Limb (tissue), 2 donors: ENCODE measurements at regions not wholly inside any gene's neighbourhood (a gene's known extent, or its start where the extent isn't known, plus 50 kb on each side); places are given as distances from the start of the nearest gene placed in this dataset.
A peak's percentile ranks its signal among the peaks of the same experiment; 100 is the strongest.
"Not testable (repeated sequence)": the region's sequence is repeated elsewhere in the genome, so short reads cannot be mapped to it uniquely, and the experiment has no call there.

Source experiments
- DNase-seq, 2 donors: peaks; one replicate each; pipeline ENCODE4 v3.0.0-alpha.2; 2016; ENCODE audit errors: extremely low spot score in 2 of 2

DNA sequence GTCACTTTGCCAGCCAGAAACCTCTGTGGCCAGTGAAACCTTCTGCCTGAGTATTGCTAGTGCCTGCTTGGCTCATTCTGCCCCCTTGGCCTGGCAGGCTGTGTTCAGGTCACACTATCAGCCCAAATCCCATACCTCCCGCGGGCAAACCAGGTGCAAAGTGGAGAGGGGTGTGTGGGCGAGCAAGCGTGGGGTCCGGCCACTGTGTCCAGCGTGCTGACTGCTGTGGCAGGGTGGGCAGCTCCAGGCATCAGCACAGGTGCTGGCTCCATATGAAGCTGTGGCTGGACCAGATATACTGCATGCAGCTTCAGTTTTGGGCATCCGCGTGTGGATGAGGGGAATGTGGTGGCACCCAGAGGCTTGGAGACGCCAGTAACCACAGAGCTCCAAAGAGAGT is 576.5 kb upstream of the EDIL3 start:
- no peak for DNase-seq

DNA sequence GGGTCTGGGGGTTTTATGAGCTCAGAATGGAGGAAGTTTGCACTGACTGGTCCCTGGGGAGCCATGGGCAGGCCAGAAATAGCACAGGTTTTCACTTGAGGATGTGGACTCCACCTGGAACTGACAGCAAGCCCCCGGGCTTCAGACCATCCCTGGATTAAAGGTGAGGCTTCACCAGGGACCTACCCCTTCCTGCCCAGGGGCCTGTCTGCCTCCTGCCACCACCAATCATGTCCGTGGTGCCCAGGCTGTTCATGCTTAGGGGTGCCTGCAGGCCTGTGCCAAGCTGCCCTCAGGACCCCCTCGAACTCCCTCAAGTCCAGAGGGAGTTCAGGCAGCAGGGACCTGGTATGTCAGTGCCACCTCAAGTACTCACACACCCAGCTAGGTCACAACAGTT is 577.2 kb upstream of the EDIL3 start:
- DNase-seq, result no peak

DNA sequence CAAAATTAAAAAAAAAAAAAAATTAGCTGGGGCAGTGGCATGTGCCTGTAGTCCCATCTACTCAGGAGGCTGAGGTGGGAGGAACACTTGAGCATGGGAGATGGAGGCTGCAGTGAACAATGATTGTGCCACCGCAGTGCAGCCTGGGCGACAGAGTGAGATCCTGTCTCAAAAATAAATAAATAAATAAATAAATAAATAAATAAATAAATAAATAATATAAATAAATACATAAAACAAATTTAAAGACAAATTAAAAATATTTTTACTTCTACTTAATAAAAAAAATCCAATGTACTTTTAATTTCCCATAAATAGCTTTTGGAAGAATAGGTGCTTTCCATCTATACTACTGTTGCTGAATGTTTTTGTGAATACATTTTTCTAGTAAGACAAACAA is 598.4 kb upstream of the EDIL3 start:
- no peak for DNase-seq

DNA sequence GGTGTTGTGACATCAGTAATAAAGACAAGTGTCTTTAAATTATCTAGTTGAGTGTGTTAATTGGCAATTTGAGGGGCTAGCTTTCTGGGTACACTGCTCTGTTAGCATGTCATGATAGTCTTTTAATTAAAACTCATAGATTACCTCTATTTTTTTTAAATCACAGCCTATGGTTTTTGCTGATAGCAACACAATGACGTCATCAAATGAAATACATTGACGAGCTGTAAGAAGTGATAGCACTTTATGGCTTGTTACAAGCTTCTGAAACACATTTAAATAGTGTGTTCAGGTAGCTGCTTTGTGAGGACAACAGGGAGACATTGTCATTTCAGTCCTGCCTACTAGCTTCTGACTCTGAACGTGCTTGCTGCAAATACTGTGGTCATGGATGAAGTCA is 600.5 kb upstream of the EDIL3 start:
- no peak for DNase-seq

DNA sequence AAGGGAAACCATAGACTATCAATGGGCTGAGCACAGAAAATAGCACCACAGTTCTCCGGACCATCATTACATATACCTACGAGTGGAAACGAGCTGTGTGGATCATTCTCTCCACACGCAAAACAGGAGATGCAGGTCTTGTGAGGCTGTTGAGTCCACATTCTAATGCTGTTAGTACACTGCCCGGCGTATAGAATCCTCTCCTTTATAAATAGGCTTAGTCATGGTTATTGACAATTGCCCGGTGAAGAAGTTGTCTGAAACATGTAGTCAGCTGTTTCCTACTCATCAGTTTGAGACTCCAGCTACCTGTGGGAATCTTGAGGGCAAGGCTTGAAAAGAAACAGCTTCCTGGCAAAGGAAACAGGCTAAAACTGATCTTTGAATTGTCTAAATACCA is 602.0 kb upstream of the EDIL3 start:
- DNase-seq, result no peak

DNA sequence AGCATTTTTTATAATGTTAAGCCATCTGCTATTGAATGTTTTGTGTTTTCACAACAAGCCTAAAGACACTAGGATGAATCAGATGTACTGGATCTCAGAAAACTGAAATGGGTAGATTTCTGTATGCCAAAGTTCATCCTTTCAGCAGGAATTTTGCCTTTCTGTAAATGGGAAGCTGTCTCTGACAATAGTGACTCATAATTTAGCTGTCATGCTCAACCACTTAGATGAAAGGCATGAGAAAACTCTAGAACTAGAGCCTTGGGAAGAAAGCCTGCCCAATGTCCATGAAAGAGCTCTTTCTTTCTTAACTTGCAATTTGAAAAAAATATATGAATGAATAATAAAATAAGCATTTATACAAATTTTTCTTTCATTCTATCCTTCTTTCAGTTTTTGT is 616.0 kb upstream of the EDIL3 start:
- no peak for DNase-seq

DNA sequence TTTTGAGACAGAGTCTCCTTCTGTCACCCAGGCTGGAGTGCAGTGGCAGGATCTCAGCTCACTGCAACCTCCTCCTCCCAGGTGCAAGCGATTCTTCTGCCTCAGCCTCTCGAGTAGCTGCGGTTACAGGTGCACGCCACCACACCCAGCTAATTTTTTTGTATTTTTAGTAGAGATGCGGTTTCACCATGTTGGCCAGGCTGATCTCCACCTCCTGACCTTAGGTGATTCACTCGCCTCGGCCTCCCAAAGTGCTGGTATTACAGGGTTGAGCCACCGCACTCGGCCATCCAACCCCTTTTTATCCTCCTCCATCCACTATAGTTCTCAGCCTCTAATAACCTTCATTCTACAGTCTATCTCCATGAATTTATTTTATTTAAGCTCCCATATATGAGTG is 617.3 kb upstream of the EDIL3 start:
- not testable (repeated sequence) for DNase-seq

DNA sequence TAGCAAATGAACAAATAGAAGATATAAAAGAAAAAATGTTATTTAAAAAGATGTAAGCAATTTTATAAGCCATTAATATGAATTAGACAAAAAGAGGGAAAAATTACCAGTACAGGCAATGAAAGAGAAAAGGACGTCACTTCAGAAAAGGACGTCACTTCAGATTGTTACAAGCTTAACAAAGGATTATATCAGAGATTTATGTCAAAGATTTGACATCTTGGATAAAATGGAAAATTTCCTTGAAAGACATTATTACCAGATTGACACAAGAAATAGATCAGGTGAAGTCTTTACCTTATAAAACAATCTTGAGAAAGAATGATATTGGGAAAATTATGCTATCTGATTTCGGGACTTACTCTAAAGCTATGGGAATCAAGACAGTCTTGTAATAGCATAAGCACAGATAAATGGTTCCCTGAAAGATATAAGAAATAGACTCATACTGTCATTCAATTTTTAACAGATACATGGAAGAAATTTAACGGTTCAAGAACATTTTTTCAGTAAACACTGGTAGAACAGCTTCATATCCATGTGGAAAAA is 625.4 kb upstream of the EDIL3 start:
- no peak for DNase-seq

DNA sequence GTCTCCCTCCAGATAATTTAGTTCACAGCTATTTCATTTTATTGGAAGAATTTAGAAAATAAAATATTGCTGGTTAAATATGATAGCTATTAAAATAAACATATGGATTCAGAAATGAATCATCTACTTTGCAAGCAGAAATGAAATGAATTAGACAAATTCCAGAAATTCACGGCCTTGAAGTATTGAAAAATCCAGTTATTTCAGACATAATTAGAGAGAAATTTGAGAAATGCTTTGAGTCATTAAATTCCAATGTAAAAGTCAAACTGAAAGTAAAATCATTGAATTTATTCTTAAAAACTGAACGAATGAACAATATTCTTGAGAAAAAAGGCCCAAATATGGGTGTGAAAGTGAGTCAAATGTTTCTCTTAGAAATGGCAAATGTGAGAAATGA is 632.6 kb upstream of the EDIL3 start:
- DNase-seq, result no peak

DNA sequence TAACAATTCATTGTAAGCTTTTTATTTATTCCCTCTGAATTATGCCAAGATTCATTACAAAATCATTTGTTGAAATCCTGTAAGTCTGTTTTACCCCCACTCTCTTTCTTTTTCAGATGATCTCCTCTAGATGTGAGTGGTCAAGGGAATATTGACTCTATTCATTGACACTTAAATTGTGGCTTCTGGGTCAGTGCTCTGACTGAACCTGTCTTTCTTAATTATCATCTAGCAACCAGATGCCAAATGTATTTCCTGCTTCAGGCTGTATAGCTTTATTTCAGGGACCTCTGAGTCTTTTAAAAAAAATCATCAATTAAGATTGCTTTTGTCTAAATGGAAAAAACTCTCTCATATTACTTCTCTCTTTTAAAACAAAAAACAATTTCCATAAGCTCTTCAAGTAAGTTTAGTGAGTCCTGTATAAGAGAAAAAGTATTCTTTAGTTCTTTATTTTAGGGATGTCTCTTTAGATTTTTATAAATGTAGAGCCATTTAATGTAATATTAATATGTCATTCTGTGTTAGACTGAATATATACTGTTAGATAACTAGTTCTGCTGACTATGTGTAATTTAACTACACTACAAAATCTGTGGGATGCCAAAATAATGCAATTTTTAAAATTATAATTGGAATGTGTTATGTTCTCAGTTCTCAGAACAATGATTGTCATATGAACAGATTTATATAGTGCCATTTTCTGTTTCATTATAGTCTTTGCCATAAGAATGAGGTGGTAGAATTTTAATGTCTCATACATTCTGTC is 645.8 kb upstream of the EDIL3 start:
- DNase-seq, result no peak

DNA sequence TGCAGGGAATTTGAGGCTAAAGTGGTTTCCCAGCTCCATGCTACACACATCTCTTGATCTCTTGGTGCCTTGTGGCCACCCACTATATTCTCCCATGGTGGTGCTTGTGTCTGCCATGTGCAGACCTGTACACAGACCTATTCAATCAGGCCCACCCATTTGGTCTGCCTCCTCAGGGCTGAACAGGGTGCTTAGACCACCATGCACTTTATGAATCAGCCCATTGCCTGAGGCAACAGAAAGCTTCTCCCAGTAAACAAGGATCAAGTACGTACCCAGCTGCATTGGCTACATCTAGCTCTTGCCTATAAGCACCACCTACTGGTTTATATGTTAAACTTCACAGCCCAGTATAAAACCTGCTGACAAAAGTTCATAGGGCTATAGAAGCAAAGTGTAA is 664.3 kb upstream of the EDIL3 start:
- DNase-seq, result peak in 1 of 2 donors; percentile 6

DNA sequence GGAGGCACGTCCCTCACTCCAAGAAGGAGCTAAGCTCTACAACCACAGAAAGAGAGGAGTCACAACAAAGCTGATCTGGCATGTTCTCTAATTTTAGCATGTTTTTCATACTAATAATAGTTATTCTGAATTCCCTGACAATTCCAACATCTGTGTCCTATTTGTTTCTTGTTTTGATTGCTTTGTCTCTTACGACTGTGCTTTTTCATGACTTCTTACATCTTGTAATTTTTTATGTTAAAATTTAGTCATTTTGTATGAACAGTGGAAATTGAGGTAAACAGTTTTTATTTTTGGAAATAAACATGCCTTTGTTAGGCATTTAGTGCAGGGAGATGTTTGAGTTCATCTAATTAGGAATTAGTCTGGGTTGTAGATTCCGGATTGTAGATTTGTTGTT is 668.1 kb upstream of the EDIL3 start:
- DNase-seq, result no peak

DNA sequence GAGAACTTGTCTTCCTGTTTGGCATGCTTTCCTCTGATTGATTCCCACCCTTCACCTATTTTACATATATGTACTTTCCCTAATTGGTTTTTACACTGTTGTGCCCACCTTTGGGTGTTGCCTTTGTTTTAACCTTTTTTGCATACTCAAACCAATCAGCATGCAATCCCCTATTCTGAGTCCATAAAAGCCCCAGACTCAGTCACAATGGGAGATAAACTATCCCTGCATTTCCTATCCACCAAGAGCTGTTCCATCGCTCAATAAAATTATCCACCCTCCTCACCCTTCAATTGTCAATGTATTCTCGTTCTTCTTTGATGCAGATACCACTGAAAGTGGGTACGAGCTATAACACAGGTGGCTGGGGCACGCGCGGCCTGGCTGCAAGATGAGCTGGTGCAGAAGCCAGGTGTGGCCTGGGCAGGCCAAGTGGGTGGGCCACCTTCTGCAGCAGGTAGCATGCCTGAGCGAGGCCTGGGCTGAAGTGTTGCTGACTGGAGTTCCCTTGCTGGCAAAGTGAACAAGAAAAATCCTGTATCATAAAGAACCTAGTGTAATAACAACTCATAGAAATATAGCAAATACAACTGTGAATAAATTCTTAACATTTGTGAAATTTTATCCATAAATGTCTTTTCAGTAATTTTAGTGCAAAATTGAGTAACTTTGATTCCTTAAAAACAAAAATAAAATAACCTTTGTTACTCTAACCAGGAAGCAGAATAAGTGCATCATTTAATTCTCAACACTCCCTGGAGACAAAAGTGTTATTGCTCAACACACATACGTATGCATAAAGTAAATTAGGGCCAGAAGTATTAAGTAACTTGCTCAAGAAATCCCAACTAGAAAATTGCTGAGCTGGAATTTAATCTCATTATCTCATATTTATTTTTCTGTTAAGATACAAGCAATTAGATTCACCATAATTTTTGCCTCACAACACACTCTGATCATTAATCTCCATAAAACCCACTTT is 685.3 kb upstream of the EDIL3 start:
- no peak for DNase-seq

DNA sequence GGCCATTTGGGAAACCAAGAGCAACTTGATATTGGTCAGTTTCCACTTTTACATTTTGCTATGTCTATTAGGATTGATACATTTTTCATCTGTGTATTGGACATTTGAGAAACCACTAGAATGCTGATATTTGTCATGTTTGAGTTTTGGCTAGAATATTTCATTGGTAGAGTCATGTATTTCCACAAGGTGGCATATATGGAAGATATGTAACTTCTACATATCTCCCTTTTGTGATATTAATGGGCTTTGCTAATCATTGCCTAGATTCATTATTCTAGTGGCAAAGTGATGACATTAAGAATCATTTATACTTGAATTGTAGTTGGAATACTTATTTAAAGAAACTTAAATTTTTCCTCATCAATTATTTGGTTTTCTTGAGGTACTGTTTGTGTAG is 692.9 kb upstream of the EDIL3 start:
- DNase-seq, result no peak

DNA sequence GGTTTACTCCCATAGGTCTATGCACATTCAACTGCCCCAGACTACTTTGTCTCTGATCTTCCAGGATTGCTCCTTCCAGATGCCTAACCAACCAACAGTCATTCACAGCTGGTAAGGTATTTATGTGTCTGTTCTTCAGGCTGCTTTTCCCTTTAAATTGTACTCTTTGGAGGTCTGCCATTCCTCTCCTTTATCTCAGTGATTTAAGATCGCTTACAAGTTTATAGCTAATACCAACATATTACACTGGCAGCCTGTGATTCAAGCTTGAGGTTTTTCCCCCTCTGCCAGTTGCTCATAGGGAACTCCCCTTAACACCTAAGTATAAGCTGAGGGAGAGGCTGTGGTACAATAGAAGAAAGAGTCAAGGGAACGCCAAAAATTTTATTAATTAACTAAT is 711.7 kb upstream of the EDIL3 start:
- no peak for DNase-seq

DNA sequence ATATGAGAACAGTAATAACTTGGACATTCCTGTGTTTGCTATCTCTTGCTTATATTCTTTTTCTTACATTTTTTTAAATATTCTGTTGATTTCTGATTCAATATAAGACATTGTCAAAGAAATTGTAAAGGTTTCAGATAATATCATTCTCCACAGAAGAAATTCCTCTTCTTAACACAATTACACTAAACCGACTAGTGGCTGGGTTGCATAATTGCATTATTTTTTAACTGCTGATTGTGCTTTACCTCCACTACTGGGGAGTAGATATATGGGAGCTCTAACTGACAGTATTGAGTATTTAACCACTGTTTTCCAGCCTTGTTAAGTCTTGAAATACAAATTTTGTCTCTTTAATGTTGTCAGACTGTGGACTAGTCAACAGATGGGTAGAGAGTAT is 723.8 kb upstream of the EDIL3 start:
- no peak for DNase-seq

DNA sequence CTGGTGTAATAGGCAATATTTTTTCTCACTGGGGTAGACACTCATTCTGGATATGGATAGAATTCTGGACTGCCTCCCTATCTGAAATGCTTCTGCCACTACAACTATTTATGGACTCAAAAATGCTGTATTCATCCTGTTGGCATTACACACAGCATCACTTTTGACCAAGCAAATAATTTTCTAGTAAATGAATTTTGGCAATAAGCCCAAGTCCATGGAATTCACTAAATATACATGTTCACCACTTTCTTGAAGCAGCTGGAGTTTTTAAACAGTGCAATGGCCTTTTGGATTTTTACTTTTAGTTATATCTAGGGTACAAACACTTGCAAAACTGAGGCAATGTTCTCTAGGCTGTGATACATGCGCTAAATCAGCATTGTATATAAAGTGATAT is 724.9 kb upstream of the EDIL3 start:
- DNase-seq, result no peak

DNA sequence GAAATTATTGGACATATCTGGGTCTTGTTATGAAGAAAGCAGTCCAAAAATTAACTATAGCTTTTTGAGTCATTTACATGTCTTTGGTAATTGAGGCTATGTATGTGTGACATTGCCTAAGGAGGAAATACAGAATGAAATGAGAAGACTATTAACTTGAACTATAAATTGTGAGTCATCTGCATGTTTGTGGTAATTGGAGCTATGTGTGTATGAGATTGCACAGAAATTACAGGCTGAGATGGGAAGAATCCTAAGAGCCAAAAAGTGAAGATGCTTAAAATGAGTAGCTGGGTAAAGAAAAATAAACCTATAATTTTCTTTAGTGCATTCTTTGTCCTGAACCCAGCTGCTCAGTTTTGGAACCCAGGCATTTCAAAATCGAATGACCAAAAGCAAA is 747.6 kb upstream of the EDIL3 start:
- no peak for DNase-seq

DNA sequence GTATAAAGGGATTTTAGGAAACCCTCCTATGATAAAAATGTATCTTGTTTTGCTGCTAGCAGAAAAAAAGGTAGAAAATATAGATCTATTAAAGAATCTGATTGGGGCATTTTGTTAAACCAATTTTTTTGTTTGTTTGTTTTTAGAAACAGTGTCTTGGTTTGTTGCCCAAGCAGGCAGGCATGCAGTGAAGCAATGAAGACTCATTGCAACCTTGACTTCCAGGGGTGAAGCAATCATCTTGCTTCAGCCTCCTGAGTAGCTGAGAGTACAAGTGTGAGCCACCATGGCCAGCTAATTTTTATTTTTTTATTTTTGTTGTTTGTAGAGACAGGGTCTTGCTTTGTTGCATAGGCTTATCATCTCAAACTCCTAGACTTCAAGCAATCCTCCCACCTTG is 755.8 kb upstream of the EDIL3 start:
- no peak for DNase-seq

DNA sequence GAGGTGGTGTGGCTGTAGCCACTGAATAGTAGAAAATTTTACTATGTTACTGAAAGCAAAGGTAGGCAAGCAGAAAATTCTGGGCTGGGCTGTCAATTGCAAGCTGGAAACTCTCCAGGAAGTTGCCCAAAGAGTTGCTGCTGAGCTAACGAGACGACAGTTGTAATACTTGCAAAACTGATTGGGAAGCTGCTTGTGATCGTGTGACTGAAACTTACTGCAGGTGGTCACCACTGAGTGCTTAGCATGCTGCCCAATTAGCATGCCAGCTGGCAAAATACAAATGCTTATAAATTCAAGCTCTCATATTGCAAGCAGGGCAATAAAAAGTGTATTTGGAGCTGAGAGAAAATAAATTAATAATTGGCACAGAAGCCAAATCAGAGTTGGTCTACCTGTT is 758.5 kb upstream of the EDIL3 start:
- DNase-seq, result no peak

DNA sequence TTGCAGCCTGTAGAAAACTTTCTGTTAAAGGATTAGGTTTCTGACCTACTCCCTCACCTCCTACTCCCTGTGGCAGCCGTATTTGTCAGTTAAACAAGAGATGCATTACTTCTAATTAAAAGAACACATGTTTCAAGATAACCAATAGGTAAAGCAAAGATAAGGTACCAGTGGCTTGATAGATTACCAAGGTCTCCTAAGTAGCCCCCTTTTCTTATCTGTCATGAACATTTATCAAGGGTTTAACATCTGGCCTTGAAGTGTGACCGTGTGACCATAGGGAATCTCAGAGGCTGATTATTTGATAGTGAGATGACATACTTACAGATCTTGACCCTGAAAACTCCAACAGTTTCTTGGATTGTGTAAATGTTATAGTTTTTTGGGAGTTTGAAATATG is 764.0 kb upstream of the EDIL3 start:
- no peak for DNase-seq

DNA sequence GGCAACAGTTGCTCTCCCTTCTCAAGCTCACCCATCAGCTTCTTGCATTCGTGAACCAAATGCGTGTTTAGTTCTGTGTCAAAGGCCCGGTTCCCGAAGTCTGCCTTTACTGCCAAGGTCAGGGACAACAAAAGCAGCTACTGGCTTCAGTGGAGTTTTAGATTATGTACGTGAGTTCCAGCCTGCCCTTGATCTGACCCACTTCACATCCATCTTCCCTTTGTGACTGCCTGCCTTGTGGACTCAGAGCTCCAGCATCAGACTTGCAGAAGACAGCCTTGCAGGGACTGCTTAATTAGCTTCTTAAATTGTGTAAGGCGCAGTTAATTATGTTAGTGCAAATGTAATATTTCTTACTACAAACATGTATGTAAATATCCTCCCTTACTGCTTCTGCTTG is 774.7 kb upstream of the EDIL3 start:
- DNase-seq, result no peak

DNA sequence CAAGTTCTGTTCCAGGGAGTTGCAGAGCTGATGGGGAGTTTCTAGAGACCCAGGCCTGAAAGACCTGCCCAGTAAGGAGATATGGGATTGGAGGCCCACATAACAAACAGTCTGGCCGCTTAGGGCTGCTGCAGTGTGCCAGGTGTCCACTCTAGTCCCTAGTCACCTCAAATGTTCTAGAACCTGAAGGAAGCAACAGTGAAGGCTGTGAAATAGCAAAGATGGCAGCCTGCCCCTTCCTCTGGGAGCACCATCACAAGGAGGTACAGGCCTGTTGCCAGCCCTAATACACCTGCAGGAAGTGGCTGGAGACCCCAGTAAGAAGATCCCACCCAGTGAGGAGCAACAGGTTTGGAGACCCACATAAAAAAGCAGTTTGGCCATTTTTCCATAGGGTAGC is 783.8 kb upstream of the EDIL3 start:
- no peak for DNase-seq
